Large intestine (tissue), 3 donors: ENCODE measurements at regions not wholly inside any gene's neighbourhood (a gene's known extent, or its start where the extent isn't known, plus 50 kb on each side); places are given as distances from the start of the nearest gene placed in this dataset.
"Not testable (repeated sequence)": the region's sequence is repeated elsewhere in the genome, so short reads cannot be mapped to it uniquely, and the experiment has no call there.

Source experiments
- DNase-seq, 2 donors: peaks; one replicate each; pipeline versions ENCODE4 v3.0.0 to v3.0.0-alpha.2; 2013
- H3K27ac ChIP-seq: one replicate; pipeline ENCODE4 v1.5.1; 2013; ENCODE audit warnings: low read length
- H3K27me3 ChIP-seq: 2 replicates; pipeline ENCODE4 v1.6.1; 2013; ENCODE audit warnings: low read length; ENCODE audit not compliant: control insufficient read depth, insufficient read depth
- H3K36me3 ChIP-seq: 2 replicates; pipeline ENCODE4 v1.6.1; 2013; ENCODE audit warnings: low read length; ENCODE audit not compliant: control insufficient read depth, insufficient read depth
- H3K4me1 ChIP-seq: one replicate; pipeline ENCODE4 v1.6.1; 2013; ENCODE audit warnings: low read length; ENCODE audit not compliant: control insufficient read depth, insufficient read depth
- H3K4me3 ChIP-seq: one replicate; pipeline ENCODE4 v1.5.1; 2013; ENCODE audit warnings: low read length
- H3K9me3 ChIP-seq: one replicate; pipeline ENCODE4 v1.6.1; 2013; ENCODE audit warnings: mild to moderate bottlenecking, low read depth, low read length, moderate library complexity; ENCODE audit not compliant: control insufficient read depth
- WGBS: methylation state at CpG from one replicate; pipeline ENCODE4 v1.1.5; 2013; ENCODE audit warnings: low lambda C conversion rate; ENCODE audit not compliant: insufficient coverage; 5-methylcytosine and 5-hydroxymethylcytosine counted together

- Histone ChIP-seq H3K4me3 (no peak overlapping the region), H3K9me3 (peaks cover 7% of the 10 kb centered on the region), H3K27ac (no peak overlapping the region), H3K4me1 (no peaks in the 10 kb centered on the region), H3K36me3 (no peaks in the 10 kb centered on the region), H3K27me3 (no peaks in the 10 kb centered on the region)
- WGBS: no CpG with 5 or more reads among the region's 4 CpGs
- no peak for DNase-seq
Observed at GRCh38 chr2:234699456-234699855, 202.6 kb upstream of the ARL4C start.

GRCh38 chr2:234697300-234697876, 200.5 kb upstream of the ARL4C start:
- not testable (repeated sequence) for H3K4me1 ChIP-seq, H3K9me3 ChIP-seq, H3K27me3 ChIP-seq, H3K4me3 ChIP-seq, DNase-seq, H3K27ac ChIP-seq, H3K36me3 ChIP-seq

GRCh38 chr2:234695981-234696380, 199.1 kb upstream of the ARL4C start:
- DNase-seq: no peak
- Histone ChIP-seq H3K4me3 (no peak overlapping the region), H3K27me3 (no peaks in the 10 kb centered on the region), H3K9me3 (peaks cover 7% of the 10 kb centered on the region), H3K27ac (no peak overlapping the region), H3K36me3 (no peaks in the 10 kb centered on the region), H3K4me1 (no peaks in the 10 kb centered on the region)
- 83% methylated on average over 2 of the region's 2 CpGs for WGBS

- Histone ChIP-seq H3K4me1 (no peaks in the 10 kb centered on the region), H3K36me3 (no peaks in the 10 kb centered on the region), H3K27ac (no peak overlapping the region), H3K9me3 (peaks cover 7% of the 10 kb centered on the region), H3K4me3 (no peak overlapping the region), H3K27me3 (no peaks in the 10 kb centered on the region)
- WGBS: 61% methylated on average over 2 of the region's 4 CpGs
- DNase-seq: no peak
Observed at GRCh38 chr2:234694244-234695013, 197.5 kb upstream of the ARL4C start.

GRCh38 chr2:234693681-234694190, 196.9 kb upstream of the ARL4C start:
- DNase-seq, H3K4me3 ChIP-seq, H3K4me1 ChIP-seq, H3K36me3 ChIP-seq, H3K27me3 ChIP-seq, H3K27ac ChIP-seq, H3K9me3 ChIP-seq: not testable (repeated sequence)
- WGBS: no CpG with 5 or more reads among the region's 2 CpGs

GRCh38 chr2:234693191-234693590, 196.3 kb upstream of the ARL4C start:
- not testable (repeated sequence) for H3K36me3 ChIP-seq, DNase-seq, H3K4me3 ChIP-seq, H3K27me3 ChIP-seq, H3K4me1 ChIP-seq, H3K27ac ChIP-seq, H3K9me3 ChIP-seq
- WGBS: 67% methylated on average over 1 of the region's 6 CpGs

- Histone ChIP-seq H3K4me1 (no peaks in the 10 kb centered on the region), H3K27me3 (no peaks in the 10 kb centered on the region), H3K27ac (no peak overlapping the region), H3K9me3 (peaks cover 7% of the 10 kb centered on the region), H3K4me3 (no peak overlapping the region), H3K36me3 (no peaks in the 10 kb centered on the region)
- peak in 1 of 2 donors; percentile 33 for DNase-seq
- WGBS: no CpG with 5 or more reads among the region's 6 CpGs
Observed at GRCh38 chr2:234691968-234692955, 195.4 kb upstream of the ARL4C start.

GRCh38 chr2:234691214-234691575, 194.3 kb upstream of the ARL4C start:
- H3K9me3 ChIP-seq: peaks cover 3% of the 10 kb centered on the region
- H3K4me1 ChIP-seq: no peaks in the 10 kb centered on the region
- no peak overlapping the region for H3K4me3 ChIP-seq
- 67% methylated on average over 2 of the region's 7 CpGs for WGBS
- no peaks in the 10 kb centered on the region for H3K36me3 ChIP-seq
- DNase-seq: no peak
- H3K27me3 ChIP-seq: no peaks in the 10 kb centered on the region
- no peak overlapping the region for H3K27ac ChIP-seq

- no peaks in the 10 kb centered on the region for H3K4me1 ChIP-seq
- H3K4me3 ChIP-seq: no peak overlapping the region
- WGBS: 86% methylated on average over 1 of the region's 8 CpGs
- peaks cover 3% of the 10 kb centered on the region for H3K9me3 ChIP-seq
- H3K27me3 ChIP-seq: no peaks in the 10 kb centered on the region
- no peak overlapping the region for H3K27ac ChIP-seq
- H3K36me3 ChIP-seq: no peaks in the 10 kb centered on the region
- DNase-seq: no peak
Observed at GRCh38 chr2:234690569-234691213, 193.8 kb upstream of the ARL4C start.

- Histone ChIP-seq H3K36me3 (no peaks in the 10 kb centered on the region), H3K27me3 (no peaks in the 10 kb centered on the region), H3K4me3 (no peak overlapping the region), H3K27ac (no peak overlapping the region), H3K4me1 (no peaks in the 10 kb centered on the region), H3K9me3 (no peaks in the 10 kb centered on the region)
- no CpG with 5 or more reads among the region's 10 CpGs for WGBS
- no peak for DNase-seq
Observed at GRCh38 chr2:234689911-234690379, 193.1 kb upstream of the ARL4C start.
